ENCODE measurements at regions not wholly inside any gene's neighbourhood (a gene's known extent, or its start where the extent isn't known, plus 50 kb on each side); places are given as distances from the start of the nearest gene placed in this dataset.

DNA sequence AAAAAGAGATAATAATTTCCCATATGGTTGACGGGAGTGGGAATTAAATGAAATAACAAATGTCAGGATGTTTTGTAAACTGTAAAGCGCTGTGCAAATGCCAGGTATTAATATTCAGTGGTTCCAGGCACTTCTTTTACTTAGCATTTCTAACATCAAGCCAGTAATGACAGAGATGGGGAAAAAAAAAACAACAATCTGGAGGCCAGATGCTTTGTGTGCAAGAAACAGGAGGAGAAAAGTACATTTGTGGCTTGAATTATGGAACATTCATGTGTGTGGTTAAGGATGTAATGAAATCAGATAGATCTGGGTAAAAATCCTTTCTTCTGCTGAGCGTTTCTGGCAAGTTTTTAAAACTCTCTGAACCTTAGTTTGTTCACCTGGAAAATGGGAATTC, 509.6 kb downstream of the FUT8 start:
- TF ChIP-seq, protein P1, sequence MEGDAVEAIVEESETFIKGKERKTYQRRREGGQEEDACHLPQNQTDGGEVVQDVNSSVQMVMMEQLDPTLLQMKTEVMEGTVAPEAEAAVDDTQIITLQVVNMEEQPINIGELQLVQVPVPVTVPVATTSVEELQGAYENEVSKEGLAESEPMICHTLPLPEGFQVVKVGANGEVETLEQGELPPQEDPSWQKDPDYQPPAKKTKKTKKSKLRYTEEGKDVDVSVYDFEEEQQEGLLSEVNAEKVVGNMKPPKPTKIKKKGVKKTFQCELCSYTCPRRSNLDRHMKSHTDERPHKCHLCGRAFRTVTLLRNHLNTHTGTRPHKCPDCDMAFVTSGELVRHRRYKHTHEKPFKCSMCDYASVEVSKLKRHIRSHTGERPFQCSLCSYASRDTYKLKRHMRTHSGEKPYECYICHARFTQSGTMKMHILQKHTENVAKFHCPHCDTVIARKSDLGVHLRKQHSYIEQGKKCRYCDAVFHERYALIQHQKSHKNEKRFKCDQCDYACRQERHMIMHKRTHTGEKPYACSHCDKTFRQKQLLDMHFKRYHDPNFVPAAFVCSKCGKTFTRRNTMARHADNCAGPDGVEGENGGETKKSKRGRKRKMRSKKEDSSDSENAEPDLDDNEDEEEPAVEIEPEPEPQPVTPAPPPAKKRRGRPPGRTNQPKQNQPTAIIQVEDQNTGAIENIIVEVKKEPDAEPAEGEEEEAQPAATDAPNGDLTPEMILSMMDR (IDR thresholded peaks at IDR 0.05; ENCODE audit: borderline replicate concordance, extremely low read depth, low read length, poor library complexity, severe bottlenecking), result no peak
- TF ChIP-seq EZH2 (IDR thresholded peaks at IDR 0.05; ENCODE audit: borderline replicate concordance, low read depth, low read length, severe bottlenecking), result no peak
